ENCODE measurements at regions not wholly inside any gene's neighbourhood (a gene's known extent, or its start where the extent isn't known, plus 50 kb on each side); places are given as distances from the start of the nearest gene placed in this dataset.

DNA sequence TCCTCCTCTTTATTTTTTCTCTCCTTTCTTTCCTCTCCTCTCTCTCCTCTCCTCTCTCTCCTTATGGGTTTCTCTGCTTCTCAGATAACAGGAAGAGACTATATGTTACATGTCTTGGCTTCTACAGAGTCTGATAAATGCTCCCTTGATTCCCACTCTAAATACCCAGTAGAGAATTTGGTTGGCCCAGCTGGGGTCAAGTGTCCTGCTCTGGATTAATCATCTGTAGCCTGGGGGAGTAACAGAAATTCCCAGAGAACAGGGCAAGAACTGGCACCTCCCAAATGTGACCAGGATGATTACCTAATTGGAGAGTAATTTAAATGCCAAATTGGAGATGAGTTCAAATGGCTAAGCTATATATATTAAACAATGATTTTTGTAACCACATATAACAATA lies 146.1 kb upstream of the LMO4 start:
- TF ChIP-seq, protein P1, sequence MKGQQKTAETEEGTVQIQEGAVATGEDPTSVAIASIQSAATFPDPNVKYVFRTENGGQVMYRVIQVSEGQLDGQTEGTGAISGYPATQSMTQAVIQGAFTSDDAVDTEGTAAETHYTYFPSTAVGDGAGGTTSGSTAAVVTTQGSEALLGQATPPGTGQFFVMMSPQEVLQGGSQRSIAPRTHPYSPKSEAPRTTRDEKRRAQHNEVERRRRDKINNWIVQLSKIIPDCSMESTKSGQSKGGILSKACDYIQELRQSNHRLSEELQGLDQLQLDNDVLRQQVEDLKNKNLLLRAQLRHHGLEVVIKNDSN (IDR thresholded peaks at IDR 0.05): no peak
- TF ChIP-seq EP300 (IDR thresholded peaks at IDR 0.05; ENCODE audit: borderline replicate concordance): no peak
- no peak for TF ChIP-seq TCF12 (IDR thresholded peaks at IDR 0.05; ENCODE audit: low read depth)
- TF ChIP-seq, protein P2, sequence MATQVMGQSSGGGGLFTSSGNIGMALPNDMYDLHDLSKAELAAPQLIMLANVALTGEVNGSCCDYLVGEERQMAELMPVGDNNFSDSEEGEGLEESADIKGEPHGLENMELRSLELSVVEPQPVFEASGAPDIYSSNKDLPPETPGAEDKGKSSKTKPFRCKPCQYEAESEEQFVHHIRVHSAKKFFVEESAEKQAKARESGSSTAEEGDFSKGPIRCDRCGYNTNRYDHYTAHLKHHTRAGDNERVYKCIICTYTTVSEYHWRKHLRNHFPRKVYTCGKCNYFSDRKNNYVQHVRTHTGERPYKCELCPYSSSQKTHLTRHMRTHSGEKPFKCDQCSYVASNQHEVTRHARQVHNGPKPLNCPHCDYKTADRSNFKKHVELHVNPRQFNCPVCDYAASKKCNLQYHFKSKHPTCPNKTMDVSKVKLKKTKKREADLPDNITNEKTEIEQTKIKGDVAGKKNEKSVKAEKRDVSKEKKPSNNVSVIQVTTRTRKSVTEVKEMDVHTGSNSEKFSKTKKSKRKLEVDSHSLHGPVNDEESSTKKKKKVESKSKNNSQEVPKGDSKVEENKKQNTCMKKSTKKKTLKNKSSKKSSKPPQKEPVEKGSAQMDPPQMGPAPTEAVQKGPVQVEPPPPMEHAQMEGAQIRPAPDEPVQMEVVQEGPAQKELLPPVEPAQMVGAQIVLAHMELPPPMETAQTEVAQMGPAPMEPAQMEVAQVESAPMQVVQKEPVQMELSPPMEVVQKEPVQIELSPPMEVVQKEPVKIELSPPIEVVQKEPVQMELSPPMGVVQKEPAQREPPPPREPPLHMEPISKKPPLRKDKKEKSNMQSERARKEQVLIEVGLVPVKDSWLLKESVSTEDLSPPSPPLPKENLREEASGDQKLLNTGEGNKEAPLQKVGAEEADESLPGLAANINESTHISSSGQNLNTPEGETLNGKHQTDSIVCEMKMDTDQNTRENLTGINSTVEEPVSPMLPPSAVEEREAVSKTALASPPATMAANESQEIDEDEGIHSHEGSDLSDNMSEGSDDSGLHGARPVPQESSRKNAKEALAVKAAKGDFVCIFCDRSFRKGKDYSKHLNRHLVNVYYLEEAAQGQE (IDR thresholded peaks at IDR 0.05; ENCODE audit: low read depth): no peak
- no peak for TF ChIP-seq YY1 (IDR thresholded peaks at IDR 0.05; ENCODE audit: low read depth)
- no peak for TF ChIP-seq TAF1 (IDR thresholded peaks at IDR 0.05; ENCODE audit: low read depth)
